HG03442 (cell line): ENCODE measurements at regions not wholly inside any gene's neighbourhood (a gene's known extent, or its start where the extent isn't known, plus 50 kb on each side); places are given as distances from the start of the nearest gene placed in this dataset.
A peak's percentile ranks its signal among the peaks of the same experiment; 100 is the strongest.
"Not testable (repeated sequence)": the region's sequence is repeated elsewhere in the genome, so short reads cannot be mapped to it uniquely, and the experiment has no call there.

Experiments used
- ATAC-seq: cut with Tn5 transposase; IDR thresholded peaks from one replicate; pipeline ENCODE4 v1.9.1; 2021; ENCODE audit warnings: mild to moderate bottlenecking, moderate library complexity; ENCODE audit not compliant: unreplicated experiment

- ATAC-seq = no peak
Measured at GRCh38 chr12:131213896-131214442, 260.3 kb downstream of the ADGRD1 start.

GRCh38 chr12:131214936-131215335 lies 261.2 kb downstream of the ADGRD1 start:
- not testable (repeated sequence) for ATAC-seq

- ATAC-seq = not testable (repeated sequence)
Measured at GRCh38 chr12:131216587-131216986, 262.9 kb downstream of the ADGRD1 start.

GRCh38 chr12:131217024-131217586 lies 263.4 kb downstream of the ADGRD1 start:
- no peak for ATAC-seq

GRCh38 chr12:131218026-131218922 lies 264.6 kb downstream of the ADGRD1 start:
- ATAC-seq = peak; percentile 34

- no peak for ATAC-seq
Measured at GRCh38 chr12:131218923-131219669, 265.4 kb downstream of the ADGRD1 start.

GRCh38 chr12:131219670-131220330 lies 266.1 kb downstream of the ADGRD1 start:
- no peak for ATAC-seq

GRCh38 chr12:131220331-131220685 lies 266.6 kb downstream of the ADGRD1 start:
- ATAC-seq = no peak

GRCh38 chr12:131221061-131221956 lies 267.6 kb downstream of the ADGRD1 start:
- no peak for ATAC-seq

- no peak for ATAC-seq
Measured at GRCh38 chr12:131221957-131222328, 268.2 kb downstream of the ADGRD1 start.

- ATAC-seq = peak; percentile 48
Measured at GRCh38 chr12:131222329-131223139, 268.8 kb downstream of the ADGRD1 start.

GRCh38 chr12:131223171-131223761 lies 269.6 kb downstream of the ADGRD1 start:
- no peak for ATAC-seq

GRCh38 chr12:131223791-131224225 lies 270.1 kb downstream of the ADGRD1 start:
- ATAC-seq = no peak

- ATAC-seq = not testable (repeated sequence)
Measured at GRCh38 chr12:131224226-131225065, 270.7 kb downstream of the ADGRD1 start.

GRCh38 chr12:131225066-131225380 lies 271.3 kb downstream of the ADGRD1 start:
- ATAC-seq = not testable (repeated sequence)

GRCh38 chr12:131226345-131227265 lies 272.9 kb downstream of the ADGRD1 start:
- ATAC-seq = no peak

- not testable (repeated sequence) for ATAC-seq
Measured at GRCh38 chr12:131227641-131228040, 273.9 kb downstream of the ADGRD1 start.
